ENCODE measurements at regions not wholly inside any gene's neighbourhood (a gene's known extent, or its start where the extent isn't known, plus 50 kb on each side); places are given as distances from the start of the nearest gene placed in this dataset.

DNA sequence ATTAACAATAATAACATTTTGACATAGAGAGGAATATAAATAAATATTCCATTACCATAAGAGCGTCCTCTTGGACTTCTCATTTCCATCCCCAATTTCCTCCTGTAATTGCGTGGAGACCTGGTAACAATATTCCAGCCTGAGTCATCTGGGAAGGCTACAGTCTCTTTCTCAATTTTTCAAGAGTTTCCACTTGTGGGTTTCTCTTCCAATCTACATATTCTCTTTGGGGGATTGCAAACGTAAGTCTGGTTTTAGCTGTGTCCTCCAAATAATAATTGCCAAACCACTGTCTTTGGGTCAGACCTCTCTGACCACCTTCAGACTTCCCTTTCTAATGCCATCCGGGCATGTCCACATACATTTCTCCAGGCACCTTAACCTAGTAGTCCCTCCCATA is 124.5 kb upstream of the USP24 start:
- Histone ChIP-seq H3K4me3 (ENCODE audit: low read length) (no peak overlapping the region), H3K9ac (ENCODE audit: low read length) (no peak overlapping the region), H3K27me3 (replicated peaks; ENCODE audit: control insufficient read depth, insufficient read depth, low read length) (no peaks in the 10 kb centered on the region), H3K9me3 (ENCODE audit: control insufficient read depth, low read length) (peaks cover 8% of the 10 kb centered on the region), H3K4me1 (ENCODE audit: control insufficient read depth, insufficient read depth, low read length) (no peaks in the 10 kb centered on the region), H3K36me3 (ENCODE audit: control insufficient read depth, insufficient read depth, low read length, severe bottlenecking) (no peaks in the 10 kb centered on the region)
- no peak for DNase-seq (ENCODE audit: low read depth)

DNA sequence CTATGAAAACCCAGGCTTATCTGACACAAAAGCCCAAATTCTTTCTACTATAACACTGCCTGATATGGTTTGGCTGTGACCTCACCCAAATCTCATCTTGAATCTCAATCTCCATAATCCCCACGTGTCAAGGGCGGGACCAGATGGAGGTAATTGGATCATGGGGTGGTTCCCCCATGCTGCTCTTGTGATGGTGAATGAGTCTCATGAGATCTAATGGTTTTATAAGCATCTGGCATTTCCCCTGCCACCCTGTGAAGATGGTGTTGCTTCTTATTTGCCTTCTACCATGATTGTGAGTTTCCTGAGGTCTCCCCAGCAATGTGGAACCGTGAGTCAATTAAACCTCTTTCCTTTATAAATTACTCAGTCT is 123.3 kb upstream of the USP24 start:
- no peak for DNase-seq (ENCODE audit: low read depth)
- Histone ChIP-seq H3K27me3 (replicated peaks; ENCODE audit: control insufficient read depth, insufficient read depth, low read length) (no peaks in the 10 kb centered on the region), H3K36me3 (ENCODE audit: control insufficient read depth, insufficient read depth, low read length, severe bottlenecking) (no peaks in the 10 kb centered on the region), H3K4me3 (ENCODE audit: low read length) (no peak overlapping the region), H3K9me3 (ENCODE audit: control insufficient read depth, low read length) (peaks cover 8% of the 10 kb centered on the region), H3K9ac (ENCODE audit: low read length) (no peak overlapping the region), H3K4me1 (ENCODE audit: control insufficient read depth, insufficient read depth, low read length) (no peaks in the 10 kb centered on the region)

DNA sequence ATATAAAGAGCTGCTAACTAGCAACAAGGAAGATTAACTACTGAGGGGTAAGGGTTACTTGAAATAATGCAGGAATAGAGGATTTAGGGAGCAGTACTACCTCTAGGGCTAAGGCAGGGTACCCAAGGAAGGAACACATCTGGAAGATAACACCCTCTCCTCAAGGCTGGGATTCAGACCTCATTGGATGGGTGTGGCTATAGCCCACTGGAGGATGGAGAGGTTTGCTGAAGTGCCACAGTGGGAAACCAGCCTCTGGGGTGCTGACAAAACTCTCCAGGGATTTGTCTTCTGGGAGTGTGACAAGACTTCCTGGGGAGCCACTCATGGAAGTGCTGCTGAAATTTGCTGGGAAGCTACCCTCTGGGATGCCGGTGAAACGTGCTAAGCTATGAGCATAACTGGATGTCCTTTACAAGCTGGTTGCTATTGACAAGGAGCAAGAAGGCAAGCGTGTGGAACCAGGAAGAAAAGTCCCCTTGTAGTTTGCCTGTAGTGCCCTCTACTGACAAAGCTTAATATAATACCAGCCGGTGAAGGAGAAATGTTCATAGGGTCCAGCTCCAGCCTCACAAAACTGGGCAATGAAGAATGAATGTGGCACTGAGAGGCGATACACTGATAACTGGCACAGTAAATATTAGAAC is 122.8 kb upstream of the USP24 start:
- no peaks in the 10 kb centered on the region for H3K4me1 ChIP-seq (ENCODE audit: control insufficient read depth, insufficient read depth, low read length)
- H3K4me3 ChIP-seq (ENCODE audit: low read length) = no peak overlapping the region

DNA sequence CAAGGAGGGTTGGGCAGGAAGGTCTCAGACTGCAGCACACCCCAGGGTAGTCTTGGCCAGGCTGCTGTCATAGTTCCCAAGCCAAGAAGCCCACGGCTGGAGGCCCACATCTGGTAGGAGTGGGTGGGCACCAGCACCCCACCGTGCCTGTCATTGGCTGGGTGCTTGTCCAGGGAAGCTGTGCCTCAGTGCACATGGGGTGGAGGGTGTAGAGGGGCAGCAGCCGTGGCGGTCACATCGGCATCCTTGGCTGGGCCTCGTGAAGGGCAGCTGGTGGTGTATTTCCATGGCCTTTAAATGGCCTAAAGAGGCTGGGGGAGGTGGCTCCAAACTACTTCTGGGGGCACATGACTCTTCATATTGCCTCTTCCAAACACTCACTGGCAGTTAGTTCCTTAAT is 119.6 kb upstream of the USP24 start:
- Histone ChIP-seq H3K4me1 (ENCODE audit: control insufficient read depth, insufficient read depth, low read length) (no peaks in the 10 kb centered on the region), H3K27me3 (replicated peaks; ENCODE audit: control insufficient read depth, insufficient read depth, low read length) (no peaks in the 10 kb centered on the region), H3K4me3 (ENCODE audit: low read length) (no peak overlapping the region), H3K9me3 (ENCODE audit: control insufficient read depth, low read length) (peaks cover under 1% of the 10 kb centered on the region), H3K9ac (ENCODE audit: low read length) (no peak overlapping the region), H3K36me3 (ENCODE audit: control insufficient read depth, insufficient read depth, low read length, severe bottlenecking) (no peaks in the 10 kb centered on the region)
- DNase-seq (ENCODE audit: low read depth) = no peak

More for the DNA sequence above, 122.8 kb upstream of the USP24 start:
- Histone ChIP-seq H3K27me3 (replicated peaks; ENCODE audit: control insufficient read depth, insufficient read depth, low read length) (no peaks in the 10 kb centered on the region), H3K36me3 (ENCODE audit: control insufficient read depth, insufficient read depth, low read length, severe bottlenecking) (no peaks in the 10 kb centered on the region), H3K9me3 (ENCODE audit: control insufficient read depth, low read length) (peaks cover 8% of the 10 kb centered on the region), H3K9ac (ENCODE audit: low read length) (no peak overlapping the region)
- peak; percentile 56 for DNase-seq (ENCODE audit: low read depth)

DNA sequence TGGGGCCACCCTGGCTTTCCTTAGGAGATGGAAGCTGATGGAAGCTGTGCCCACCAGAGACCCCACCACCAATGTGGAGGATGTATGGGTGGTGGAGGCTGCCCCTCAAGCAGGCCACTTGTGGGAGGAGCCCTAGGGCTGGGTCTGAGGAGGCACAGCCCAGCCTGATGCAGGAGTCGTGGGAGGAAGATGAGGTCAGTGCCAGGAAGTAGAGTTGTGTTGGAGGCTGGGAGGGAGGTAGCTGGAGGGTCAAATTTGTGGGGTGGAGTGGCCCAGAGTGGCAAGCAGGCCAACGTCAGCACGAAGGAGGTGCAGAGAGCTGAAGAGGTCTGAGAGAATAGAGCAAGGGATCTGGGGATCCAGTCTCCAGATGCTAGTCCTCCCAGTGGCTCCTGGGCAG is 119.0 kb upstream of the USP24 start:
- H3K27me3 ChIP-seq (replicated peaks; ENCODE audit: control insufficient read depth, insufficient read depth, low read length) = no peaks in the 10 kb centered on the region

DNA sequence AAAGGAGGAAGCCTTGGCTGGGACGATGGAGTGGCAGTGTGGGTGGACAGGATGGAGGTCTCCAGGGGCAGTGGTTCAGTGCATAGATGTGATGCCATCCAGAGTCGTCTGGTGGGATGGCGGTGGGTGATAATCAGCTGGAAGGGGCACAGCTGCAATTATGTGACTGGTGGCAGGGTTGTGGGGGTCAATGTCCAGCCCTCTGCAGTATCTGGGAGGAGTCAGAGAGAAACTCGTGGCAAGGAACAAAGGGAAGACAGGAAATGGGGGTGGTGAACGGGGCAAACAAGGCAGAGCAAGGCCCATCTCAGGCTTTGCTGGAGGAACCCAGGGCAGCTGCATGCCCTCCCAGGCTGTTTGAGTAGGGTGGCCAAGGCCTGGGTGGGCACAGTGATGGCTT is 118.3 kb upstream of the USP24 start:
- no peaks in the 10 kb centered on the region for H3K27me3 ChIP-seq (replicated peaks; ENCODE audit: control insufficient read depth, insufficient read depth, low read length)
- H3K4me1 ChIP-seq (ENCODE audit: control insufficient read depth, insufficient read depth, low read length) = no peaks in the 10 kb centered on the region
- no peaks in the 10 kb centered on the region for H3K9me3 ChIP-seq (ENCODE audit: control insufficient read depth, low read length)
- no peak overlapping the region for H3K4me3 ChIP-seq (ENCODE audit: low read length)
- H3K9ac ChIP-seq (ENCODE audit: low read length) = no peak overlapping the region
- no peak for DNase-seq (ENCODE audit: low read depth)
- no peaks in the 10 kb centered on the region for H3K36me3 ChIP-seq (ENCODE audit: control insufficient read depth, insufficient read depth, low read length, severe bottlenecking)

More for the DNA sequence above, 119.0 kb upstream of the USP24 start:
- Histone ChIP-seq H3K4me1 (ENCODE audit: control insufficient read depth, insufficient read depth, low read length) (no peaks in the 10 kb centered on the region), H3K4me3 (ENCODE audit: low read length) (no peak overlapping the region), H3K36me3 (ENCODE audit: control insufficient read depth, insufficient read depth, low read length, severe bottlenecking) (no peaks in the 10 kb centered on the region), H3K9me3 (ENCODE audit: control insufficient read depth, low read length) (no peaks in the 10 kb centered on the region), H3K9ac (ENCODE audit: low read length) (no peak overlapping the region)
- no peak for DNase-seq (ENCODE audit: low read depth)

DNA sequence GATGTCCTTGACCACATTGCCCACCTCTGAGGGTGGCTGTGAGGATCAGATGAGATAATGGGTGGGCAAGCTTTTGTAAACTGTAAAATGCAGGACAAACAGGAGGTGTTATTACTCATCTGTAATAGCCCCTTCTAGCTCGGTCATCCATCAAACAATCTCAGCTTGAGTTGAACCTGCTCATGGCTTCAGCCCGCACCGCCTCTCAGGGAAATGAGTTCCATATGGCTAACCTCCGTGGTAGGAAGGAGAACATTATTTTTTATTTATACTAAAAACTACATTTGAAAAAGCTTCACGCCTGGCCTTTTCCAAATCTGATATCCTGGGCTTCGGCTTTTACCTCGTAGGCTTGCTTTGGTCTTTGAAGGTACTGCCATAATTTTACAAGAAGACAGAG is 116.2 kb upstream of the USP24 start:
- no peak overlapping the region for H3K9ac ChIP-seq (ENCODE audit: low read length)
- H3K36me3 ChIP-seq (ENCODE audit: control insufficient read depth, insufficient read depth, low read length, severe bottlenecking) = no peaks in the 10 kb centered on the region
- H3K4me3 ChIP-seq (ENCODE audit: low read length) = no peak overlapping the region
- no peaks in the 10 kb centered on the region for H3K9me3 ChIP-seq (ENCODE audit: control insufficient read depth, low read length)
- DNase-seq (ENCODE audit: low read depth) = no peak
- no peaks in the 10 kb centered on the region for H3K4me1 ChIP-seq (ENCODE audit: control insufficient read depth, insufficient read depth, low read length)
- H3K27me3 ChIP-seq (replicated peaks; ENCODE audit: control insufficient read depth, insufficient read depth, low read length) = no peaks in the 10 kb centered on the region

DNA sequence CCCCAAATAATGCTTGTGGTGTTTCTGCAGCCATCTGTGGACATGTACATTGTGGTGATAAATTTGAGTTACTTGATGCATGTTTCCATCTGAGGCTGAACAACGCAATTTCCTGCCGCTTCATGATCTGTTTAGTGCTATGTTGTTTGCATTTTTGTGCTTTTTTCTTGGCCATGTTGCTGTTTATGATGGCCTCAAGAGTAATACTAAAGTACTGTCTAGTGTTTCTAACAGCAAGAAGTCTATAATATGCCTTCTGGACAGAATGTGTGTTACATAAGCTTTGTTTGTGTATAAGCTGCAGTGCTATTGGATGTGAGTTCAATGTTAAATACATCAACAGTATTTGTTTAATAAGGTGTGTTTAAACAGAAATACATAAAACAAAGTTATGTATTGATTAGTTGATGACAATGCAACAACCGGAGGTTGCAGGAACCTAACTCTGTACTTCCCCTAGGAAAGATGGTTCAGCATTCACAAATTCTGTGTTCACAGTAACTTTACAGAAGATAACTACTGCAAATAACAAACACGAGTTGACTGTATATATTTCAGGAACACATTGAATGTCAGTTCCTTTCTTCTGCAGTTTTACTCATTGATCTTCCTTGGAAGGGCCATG is 114.8 kb upstream of the USP24 start:
- no peak overlapping the region for H3K9ac ChIP-seq (ENCODE audit: low read length)
- H3K4me3 ChIP-seq (ENCODE audit: low read length) = no peak overlapping the region
- H3K27me3 ChIP-seq (replicated peaks; ENCODE audit: control insufficient read depth, insufficient read depth, low read length) = no peaks in the 10 kb centered on the region
- no peaks in the 10 kb centered on the region for H3K4me1 ChIP-seq (ENCODE audit: control insufficient read depth, insufficient read depth, low read length)
- no peak for DNase-seq (ENCODE audit: low read depth)
- H3K36me3 ChIP-seq (ENCODE audit: control insufficient read depth, insufficient read depth, low read length, severe bottlenecking) = no peaks in the 10 kb centered on the region
- no peaks in the 10 kb centered on the region for H3K9me3 ChIP-seq (ENCODE audit: control insufficient read depth, low read length)

DNA sequence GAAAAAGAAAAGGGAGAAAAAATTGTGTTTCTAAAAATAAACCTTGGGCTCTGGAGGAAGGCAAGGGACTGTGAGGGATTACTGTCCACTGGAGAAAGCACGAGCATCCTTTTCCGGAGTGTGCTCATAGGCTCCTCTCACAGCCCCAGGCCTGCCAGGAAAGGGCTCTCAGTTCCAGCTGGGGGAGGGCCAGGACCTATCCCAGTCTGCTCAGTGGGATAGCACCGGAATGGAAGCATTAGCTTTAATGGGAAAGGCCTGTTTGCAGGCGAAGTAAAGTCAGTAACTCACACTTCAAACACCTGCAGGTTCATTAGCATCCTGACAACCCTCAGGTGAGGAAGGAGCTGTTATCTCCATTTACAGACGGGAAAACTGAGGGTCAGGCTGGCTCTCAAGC is 113.9 kb upstream of the USP24 start:
- H3K4me1 ChIP-seq (ENCODE audit: control insufficient read depth, insufficient read depth, low read length) = no peaks in the 10 kb centered on the region
- H3K9ac ChIP-seq (ENCODE audit: low read length) = no peak overlapping the region
- no peak for DNase-seq (ENCODE audit: low read depth)
- H3K27me3 ChIP-seq (replicated peaks; ENCODE audit: control insufficient read depth, insufficient read depth, low read length) = no peaks in the 10 kb centered on the region
- H3K9me3 ChIP-seq (ENCODE audit: control insufficient read depth, low read length) = no peaks in the 10 kb centered on the region
- no peak overlapping the region for H3K4me3 ChIP-seq (ENCODE audit: low read length)
- H3K36me3 ChIP-seq (ENCODE audit: control insufficient read depth, insufficient read depth, low read length, severe bottlenecking) = no peaks in the 10 kb centered on the region

DNA sequence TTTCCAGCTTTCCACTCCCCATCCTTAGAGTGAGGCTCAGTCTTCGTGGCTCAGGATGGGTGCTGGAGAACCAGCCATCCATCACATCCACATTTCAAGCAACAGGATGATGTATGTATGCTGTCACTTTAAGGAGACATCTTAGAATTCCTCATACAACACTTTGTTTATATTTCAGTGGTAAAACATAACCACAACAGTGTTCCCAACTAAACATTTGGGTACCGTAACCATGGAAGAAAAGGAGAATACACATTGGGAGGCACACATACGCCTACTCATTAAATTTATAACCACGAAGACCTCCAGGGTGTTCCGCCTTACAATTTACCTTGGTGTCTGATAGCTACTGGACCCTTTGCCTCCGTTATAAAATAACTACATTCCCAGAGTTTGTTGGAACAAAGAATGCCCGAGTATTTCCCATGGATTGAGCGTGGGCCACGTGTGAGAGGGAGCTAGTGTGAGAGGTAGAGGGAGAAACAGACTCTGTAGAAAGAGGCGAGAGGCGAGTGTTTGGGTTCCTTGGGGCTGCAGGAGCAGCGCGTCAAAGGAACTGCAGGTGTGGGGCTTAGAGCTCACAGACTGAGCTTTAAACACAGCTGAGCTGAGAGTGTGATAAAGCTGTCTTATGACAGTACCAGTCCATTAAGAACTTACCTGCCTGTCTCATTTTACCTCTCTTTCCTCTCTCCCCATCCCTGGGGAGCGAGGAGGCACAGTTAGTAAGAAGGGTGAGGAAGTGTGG is 111.5 kb upstream of the USP24 start:
- Histone ChIP-seq H3K4me3 (ENCODE audit: low read length) (no peak overlapping the region), H3K27me3 (replicated peaks; ENCODE audit: control insufficient read depth, insufficient read depth, low read length) (no peaks in the 10 kb centered on the region), H3K9ac (ENCODE audit: low read length) (no peak overlapping the region), H3K4me1 (ENCODE audit: control insufficient read depth, insufficient read depth, low read length) (peaks cover 5% of the 10 kb centered on the region), H3K36me3 (ENCODE audit: control insufficient read depth, insufficient read depth, low read length, severe bottlenecking) (no peaks in the 10 kb centered on the region), H3K9me3 (ENCODE audit: control insufficient read depth, low read length) (no peaks in the 10 kb centered on the region)
- no peak for DNase-seq (ENCODE audit: low read depth)

DNA sequence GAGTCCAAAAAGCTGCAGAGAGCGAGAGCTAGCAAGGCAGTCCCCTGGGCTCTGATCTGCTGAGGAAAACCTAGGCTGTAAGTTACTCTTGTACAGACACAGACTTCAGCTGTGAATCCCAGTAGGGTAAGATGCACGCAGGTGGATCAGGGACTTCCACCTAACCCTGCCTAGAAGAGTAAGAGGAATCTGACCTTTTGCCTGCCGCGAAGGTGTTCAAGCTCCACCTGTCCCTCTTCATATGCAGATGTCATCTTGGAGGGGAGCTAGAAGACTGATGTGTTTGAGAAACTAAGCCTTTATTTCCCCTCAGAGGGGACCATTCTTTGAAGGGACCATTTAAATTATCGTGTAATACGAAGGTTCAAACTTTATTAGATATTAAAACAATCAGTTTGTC is 108.6 kb upstream of the USP24 start:
- DNase-seq (ENCODE audit: low read depth) = no peak
- H3K4me1 ChIP-seq (ENCODE audit: control insufficient read depth, insufficient read depth, low read length) = peaks cover 8% of the 10 kb centered on the region
- no peak overlapping the region for H3K4me3 ChIP-seq (ENCODE audit: low read length)
- no peak overlapping the region for H3K9ac ChIP-seq (ENCODE audit: low read length)
- no peaks in the 10 kb centered on the region for H3K27me3 ChIP-seq (replicated peaks; ENCODE audit: control insufficient read depth, insufficient read depth, low read length)
- no peaks in the 10 kb centered on the region for H3K9me3 ChIP-seq (ENCODE audit: control insufficient read depth, low read length)
- no peaks in the 10 kb centered on the region for H3K36me3 ChIP-seq (ENCODE audit: control insufficient read depth, insufficient read depth, low read length, severe bottlenecking)
